Natural killer cell (primary cell): ENCODE measurements at regions not wholly inside any gene's neighbourhood (a gene's known extent, or its start where the extent isn't known, plus 50 kb on each side); places are given as distances from the start of the nearest gene placed in this dataset.
"Not testable (repeated sequence)": the region's sequence is repeated elsewhere in the genome, so short reads cannot be mapped to it uniquely, and the experiment has no call there.

ENCODE experiments used
- ATAC-seq, 3 donors: fragments of 150-1000 bp in 2 of 3; fragments of 200-7000 bp in 1 of 3; cut with Tn5 transposase; 1 replicate in 1 of 3; 2 replicates in 2 of 3; pipeline ENCODE4 v1.10.0; 2021; ENCODE audit warnings: mild to moderate bottlenecking in 2 of 3, moderate library complexity in 2 of 3
- DNase-seq, 2 donors: peaks; one replicate each; pipeline versions ENCODE4 v3.0.0 to v3.0.0-alpha.2; 2013 to 2021; ENCODE audit warnings: mixed read lengths in 1 of 2
- H3K27ac ChIP-seq: one replicate; pipeline ENCODE4 v1.5.1; 2013; ENCODE audit warnings: mild to moderate bottlenecking, low read length
- H3K27me3 ChIP-seq: one replicate; pipeline ENCODE4 v1.6.1; 2013; ENCODE audit warnings: low read length; ENCODE audit not compliant: control insufficient read depth, insufficient read depth
- H3K36me3 ChIP-seq: one replicate; pipeline ENCODE4 v1.6.1; 2013; ENCODE audit warnings: low read length; ENCODE audit not compliant: control insufficient read depth, insufficient read depth
- H3K4me1 ChIP-seq: one replicate; pipeline ENCODE4 v1.6.1; 2013; ENCODE audit warnings: low read length; ENCODE audit not compliant: control insufficient read depth, insufficient read depth
- H3K4me3 ChIP-seq: one replicate; pipeline ENCODE4 v1.5.1; 2013; ENCODE audit warnings: low read length
- H3K9me3 ChIP-seq: one replicate; pipeline ENCODE4 v1.6.1; 2013; ENCODE audit warnings: low read length; ENCODE audit not compliant: control insufficient read depth, insufficient read depth
- H3K27ac Mint-ChIP-seq, 2 donors: one replicate each; pipeline ENCODE4 v1.8.0; 2022; ENCODE audit warnings: mild to moderate bottlenecking in 2 of 2, mixed read lengths in 2 of 2, moderate library complexity in 1 of 2
- H3K27me3 Mint-ChIP-seq, 2 donors: one replicate each; pipeline ENCODE4 v1.8.0; 2022; ENCODE audit warnings: low read depth in 2 of 2, mixed read lengths in 2 of 2
- H3K36me3 Mint-ChIP-seq: one replicate; pipeline ENCODE4 v1.8.0; 2022; ENCODE audit warnings: mixed read lengths
- H3K4me1 Mint-ChIP-seq, 2 donors: one replicate each; pipeline ENCODE4 v1.8.0; 2022; ENCODE audit warnings: mixed read lengths in 2 of 2
- H3K4me3 Mint-ChIP-seq: one replicate; pipeline ENCODE4 v1.8.0; 2022; ENCODE audit warnings: mild to moderate bottlenecking, moderate library complexity, mixed read lengths
- H3K9me3 Mint-ChIP-seq, 2 donors: one replicate each; pipeline ENCODE4 v1.8.0; 2022; ENCODE audit warnings: mixed read lengths in 2 of 2
- CTCF ChIP-seq: fragments of 200-600 bp; IDR thresholded peaks from one replicate; pipeline ENCODE4 v1.8.0; 2022; ENCODE audit warnings: antibody characterized with exemption
- WGBS: methylation state at CpG from one replicate; pipeline ENCODE4 v1.1.7; 2013; ENCODE audit warnings: missing lambda C conversion rate; ENCODE audit not compliant: insufficient coverage; 5-methylcytosine and 5-hydroxymethylcytosine counted together
- intact Hi-C: fragments of 100-400 bp; cut with micrococcal nuclease; formaldehyde crosslinking; loops from one replicate; pipeline ENCODE4 v1.14.2; 2022

DNA sequence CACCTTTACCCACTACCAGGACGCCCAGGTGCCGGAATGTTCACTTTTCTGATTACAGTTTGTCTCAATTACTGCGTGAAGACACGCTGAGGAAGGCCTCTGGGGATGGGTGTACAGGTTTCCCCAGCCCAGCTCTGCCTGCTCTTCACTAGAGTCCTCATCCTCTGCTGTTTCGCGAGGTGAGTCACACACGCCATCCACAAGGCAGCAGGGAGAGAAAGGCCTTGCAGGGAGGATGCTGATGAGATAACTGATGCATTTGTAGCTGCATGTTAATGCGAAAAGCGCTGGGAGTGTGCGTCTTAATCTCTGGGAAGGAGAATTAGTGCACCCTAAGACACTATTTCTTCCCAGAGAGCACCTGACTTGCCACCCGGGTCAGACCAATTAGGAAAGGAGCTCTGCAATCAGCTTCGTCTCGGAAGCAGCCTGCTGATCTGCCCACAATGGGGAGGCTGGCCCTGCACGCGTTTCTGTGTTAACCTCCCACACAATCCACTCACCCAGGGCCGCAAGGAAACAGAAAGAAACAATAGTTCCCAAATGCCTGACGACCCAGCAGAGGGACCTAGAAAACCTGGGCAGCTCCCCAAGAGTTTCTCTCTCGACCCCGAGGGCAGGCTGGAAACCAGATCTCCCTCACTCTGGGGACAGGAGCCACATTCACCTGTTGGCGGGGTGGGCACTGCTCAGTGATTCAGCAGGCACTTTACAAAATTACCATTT is 578.7 kb downstream of the GLRX3 start:
- ATAC-seq (no peak), DNase-seq (no peak)
- Histone ChIP-seq H3K27ac (no peak overlapping the region), H3K4me3 (no peak overlapping the region), H3K36me3 (no peaks in the 10 kb centered on the region), H3K27me3 (no peaks in the 10 kb centered on the region), H3K4me1 (no peaks in the 10 kb centered on the region), H3K9me3 (no peaks in the 10 kb centered on the region)
- Mint-ChIP-seq H3K4me3 (no peak overlapping the region), H3K27ac (no peak overlapping the region), H3K27me3 (peaks cover 0 to 5% of the 10 kb centered on the region in 2 donors), H3K36me3 (no peaks in the 10 kb centered on the region), H3K9me3 (no peaks in the 10 kb centered on the region), H3K4me1 (no peaks in the 10 kb centered on the region)
- intact Hi-C loops: no loop called here
- no peak for TF ChIP-seq CTCF
- WGBS: 84% methylated on average over 20 of the region's 20 CpGs

GRCh38 chr10:130715686-130716670 is 579.8 kb downstream of the GLRX3 start:
- ATAC-seq (no peak), DNase-seq (no peak)
- intact Hi-C loops: no loop called here
- no peak overlapping the region for H3K27ac Mint-ChIP-seq
- Histone ChIP-seq H3K4me3 (no peak overlapping the region), H3K36me3 (no peaks in the 10 kb centered on the region), H3K9me3 (no peaks in the 10 kb centered on the region), H3K27ac (no peak overlapping the region), H3K4me1 (no peaks in the 10 kb centered on the region), H3K27me3 (no peaks in the 10 kb centered on the region)
- TF ChIP-seq CTCF: no peak
- 82% methylated on average over 12 of the region's 12 CpGs for WGBS
- peaks cover 0 to 5% of the 10 kb centered on the region in 2 donors for H3K27me3 Mint-ChIP-seq
- H3K9me3 Mint-ChIP-seq: no peaks in the 10 kb centered on the region
- H3K36me3 Mint-ChIP-seq: no peaks in the 10 kb centered on the region
- H3K4me3 Mint-ChIP-seq: no peak overlapping the region
- H3K4me1 Mint-ChIP-seq: no peaks in the 10 kb centered on the region

- ATAC-seq: no peak
- Histone ChIP-seq H3K4me1 (no peaks in the 10 kb centered on the region), H3K4me3 (no peak overlapping the region), H3K36me3 (no peaks in the 10 kb centered on the region), H3K27ac (no peak overlapping the region), H3K27me3 (no peaks in the 10 kb centered on the region), H3K9me3 (no peaks in the 10 kb centered on the region)
- no peak for DNase-seq
- Mint-ChIP-seq H3K27me3 (peaks cover 0 to 5% of the 10 kb centered on the region in 2 donors), H3K27ac (no peak overlapping the region), H3K36me3 (no peaks in the 10 kb centered on the region), H3K4me1 (no peaks in the 10 kb centered on the region), H3K4me3 (no peak overlapping the region), H3K9me3 (no peaks in the 10 kb centered on the region)
- 81% methylated on average over 7 of the region's 7 CpGs for WGBS
- no peak for TF ChIP-seq CTCF
- intact Hi-C loops: no loop called here
Measured at GRCh38 chr10:130717083-130717482, 580.9 kb downstream of the GLRX3 start.

DNA sequence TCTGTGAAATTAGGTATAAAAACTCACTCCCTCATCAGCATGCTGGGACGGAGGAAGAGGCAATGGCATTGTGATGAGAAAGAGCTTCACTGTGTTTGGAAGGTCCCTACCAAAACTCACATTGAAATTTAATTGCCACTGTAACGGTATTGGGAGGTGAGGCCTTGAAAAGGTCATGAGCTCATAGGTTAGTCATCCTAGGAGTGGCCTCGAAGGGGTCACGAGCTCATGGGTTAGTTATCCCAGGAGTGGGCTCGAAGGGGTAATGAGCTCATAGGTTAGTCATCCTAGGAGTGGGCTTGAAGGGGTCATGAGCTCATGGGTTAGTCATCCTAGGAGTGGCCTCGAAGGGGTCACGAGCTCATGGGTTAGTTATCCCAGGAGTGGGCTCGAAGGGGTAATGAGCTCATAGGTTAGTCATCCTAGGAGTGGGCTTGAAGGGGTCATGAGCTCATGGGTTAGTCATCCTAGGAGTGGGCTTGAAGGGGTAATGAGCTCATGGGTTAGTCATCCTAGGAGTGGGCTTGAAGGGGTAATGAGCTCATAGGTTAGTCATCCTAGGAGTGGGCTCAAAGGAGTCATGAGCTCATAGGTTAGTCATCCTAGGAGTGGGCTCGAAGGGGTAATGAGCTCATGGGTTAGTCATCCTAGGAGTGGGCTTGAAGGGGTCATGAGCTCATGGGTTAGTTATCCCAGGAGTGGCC is 582.7 kb downstream of the GLRX3 start:
- ATAC-seq, H3K4me1 Mint-ChIP-seq, H3K36me3 ChIP-seq, DNase-seq, H3K4me3 Mint-ChIP-seq, intact Hi-C loops, H3K27ac Mint-ChIP-seq, H3K9me3 Mint-ChIP-seq, H3K27ac ChIP-seq, H3K36me3 Mint-ChIP-seq, H3K27me3 ChIP-seq, H3K4me3 ChIP-seq, H3K4me1 ChIP-seq, H3K9me3 ChIP-seq, H3K27me3 Mint-ChIP-seq: not testable (repeated sequence)
- WGBS: 75% methylated on average over 5 of the region's 9 CpGs
